SU-DHL-6 (cell line): ENCODE measurements at regions not wholly inside any gene's neighbourhood (a gene's known extent, or its start where the extent isn't known, plus 50 kb on each side); places are given as distances from the start of the nearest gene placed in this dataset.
"Not testable (repeated sequence)": the region's sequence is repeated elsewhere in the genome, so short reads cannot be mapped to it uniquely, and the experiment has no call there.

ENCODE experiments used
- H2AFZ ChIP-seq: fragments of 200-600 bp; sonication (generic); 2 replicates; pipeline ENCODE4 v1.6.1; 2014; ENCODE audit warnings: low read depth, mild to moderate bottlenecking, moderate library complexity, mixed read lengths, antibody characterized with exemption, low read length; ENCODE audit not compliant: severe bottlenecking
- H3F3A ChIP-seq: fragments of 200-600 bp; shearing (Covaris generic); 2 replicates; pipeline ENCODE4 v1.6.0; 2016; ENCODE audit warnings: antibody characterized with exemption, mild to moderate bottlenecking; ENCODE audit not compliant: insufficient read depth
- H3K27ac ChIP-seq: fragments of 200-600 bp; sonication (generic); 2 replicates; pipeline ENCODE4 v1.5.1; 2016; ENCODE audit warnings: low read depth, mild to moderate bottlenecking, low read length, moderate library complexity, mixed read lengths
- H3K27me3 ChIP-seq: fragments of 200-600 bp; sonication (generic), shearing (Covaris generic); 2 replicates; pipeline ENCODE4 v1.6.0; 2014; ENCODE audit warnings: mild to moderate bottlenecking, low read length
- H3K36me3 ChIP-seq: fragments of 200-600 bp; sonication (generic); 2 replicates; pipeline ENCODE4 v1.6.1; 2014; ENCODE audit warnings: mild to moderate bottlenecking, low read length, mixed read lengths
- H3K4me2 ChIP-seq: fragments of 300-600, 200-600 bp; shearing (Covaris generic), sonication (generic); 2 replicates; pipeline ENCODE4 v1.6.0; 2014; ENCODE audit warnings: low read length, low read depth, mild to moderate bottlenecking; ENCODE audit not compliant: poor library complexity, severe bottlenecking
- H3K4me3 ChIP-seq: fragments of 200-600 bp; sonication (generic); 2 replicates; pipeline ENCODE4 v1.5.1; 2014; ENCODE audit warnings: antibody characterized with exemption, low read length, mild to moderate bottlenecking, mixed read lengths; ENCODE audit not compliant: insufficient read depth, poor library complexity, severe bottlenecking
- H3K79me2 ChIP-seq: fragments of 200-600 bp; sonication (generic); 2 replicates; pipeline ENCODE4 v1.6.1; 2014; ENCODE audit warnings: mild to moderate bottlenecking, low read length, moderate library complexity; ENCODE audit not compliant: insufficient read depth
- H3K9ac ChIP-seq: fragments of 200-600 bp; sonication (generic); 2 replicates; pipeline ENCODE4 v1.7.0; 2014; ENCODE audit warnings: mild to moderate bottlenecking, low read length
- H3K9me2 ChIP-seq: fragments of 200-600 bp; sonication (generic); replicated peaks from 2 replicates; pipeline ENCODE4 v1.6.1; 2014; ENCODE audit warnings: low read length; ENCODE audit not compliant: insufficient read depth
- H3K9me3 ChIP-seq: fragments of 200-600 bp; sonication (generic); 2 replicates; pipeline ENCODE4 v1.6.1; 2014; ENCODE audit warnings: low read length, mixed read lengths; ENCODE audit not compliant: insufficient read depth
- H4K20me1 ChIP-seq: fragments of 200-600 bp; sonication (generic); 2 replicates; pipeline ENCODE4 v1.6.1; 2014; ENCODE audit warnings: low read depth, mild to moderate bottlenecking, antibody characterized with exemption, low read length, moderate library complexity, mixed read lengths
- TF ChIP-seq, protein P1 (sequence below): fragments of 200-600 bp; sonication (generic); IDR thresholded peaks from one replicate; pipeline ENCODE4 v1.5.1; 2017; ENCODE audit warnings: antibody characterized with exemption, mild to moderate bottlenecking, low read length, moderate library complexity; ENCODE audit not compliant: insufficient read depth, poor library complexity, severe bottlenecking

DNA sequence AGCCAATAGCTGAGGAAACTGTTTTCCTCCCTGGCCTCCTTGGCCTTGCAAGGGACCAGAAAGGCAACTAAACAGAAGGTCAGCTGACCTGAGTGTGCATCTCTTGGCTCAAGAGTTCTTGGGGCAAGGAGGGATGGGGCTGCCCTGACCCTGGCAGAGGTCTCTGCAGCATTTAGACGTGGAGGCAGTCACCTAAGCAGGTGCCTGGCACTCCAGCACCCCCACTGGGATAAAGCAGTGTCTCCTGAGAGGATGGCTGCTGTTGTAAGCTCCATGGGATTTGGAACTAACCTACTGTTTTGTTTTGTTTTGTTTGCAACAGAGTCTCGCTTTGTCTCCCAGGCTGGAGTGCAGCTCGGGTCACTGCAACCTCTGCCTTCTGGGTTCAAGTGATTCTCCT is 185.2 kb downstream of the TBC1D2B start:
- Histone ChIP-seq H3K9me3 (no peaks in the 10 kb centered on the region), H3F3A (no peaks in the 10 kb centered on the region), H2AFZ (no peak overlapping the region), H4K20me1 (no peaks in the 10 kb centered on the region), H3K4me3 (no peak overlapping the region), H3K9me2 (no peaks in the 10 kb centered on the region), H3K27ac (no peak overlapping the region), H3K27me3 (no peaks in the 10 kb centered on the region), H3K36me3 (no peaks in the 10 kb centered on the region), H3K79me2 (no peaks in the 10 kb centered on the region), H3K4me2 (no peak overlapping the region), H3K9ac (no peak overlapping the region)
- TF ChIP-seq, protein P1, sequence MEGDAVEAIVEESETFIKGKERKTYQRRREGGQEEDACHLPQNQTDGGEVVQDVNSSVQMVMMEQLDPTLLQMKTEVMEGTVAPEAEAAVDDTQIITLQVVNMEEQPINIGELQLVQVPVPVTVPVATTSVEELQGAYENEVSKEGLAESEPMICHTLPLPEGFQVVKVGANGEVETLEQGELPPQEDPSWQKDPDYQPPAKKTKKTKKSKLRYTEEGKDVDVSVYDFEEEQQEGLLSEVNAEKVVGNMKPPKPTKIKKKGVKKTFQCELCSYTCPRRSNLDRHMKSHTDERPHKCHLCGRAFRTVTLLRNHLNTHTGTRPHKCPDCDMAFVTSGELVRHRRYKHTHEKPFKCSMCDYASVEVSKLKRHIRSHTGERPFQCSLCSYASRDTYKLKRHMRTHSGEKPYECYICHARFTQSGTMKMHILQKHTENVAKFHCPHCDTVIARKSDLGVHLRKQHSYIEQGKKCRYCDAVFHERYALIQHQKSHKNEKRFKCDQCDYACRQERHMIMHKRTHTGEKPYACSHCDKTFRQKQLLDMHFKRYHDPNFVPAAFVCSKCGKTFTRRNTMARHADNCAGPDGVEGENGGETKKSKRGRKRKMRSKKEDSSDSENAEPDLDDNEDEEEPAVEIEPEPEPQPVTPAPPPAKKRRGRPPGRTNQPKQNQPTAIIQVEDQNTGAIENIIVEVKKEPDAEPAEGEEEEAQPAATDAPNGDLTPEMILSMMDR, result no peak

DNA sequence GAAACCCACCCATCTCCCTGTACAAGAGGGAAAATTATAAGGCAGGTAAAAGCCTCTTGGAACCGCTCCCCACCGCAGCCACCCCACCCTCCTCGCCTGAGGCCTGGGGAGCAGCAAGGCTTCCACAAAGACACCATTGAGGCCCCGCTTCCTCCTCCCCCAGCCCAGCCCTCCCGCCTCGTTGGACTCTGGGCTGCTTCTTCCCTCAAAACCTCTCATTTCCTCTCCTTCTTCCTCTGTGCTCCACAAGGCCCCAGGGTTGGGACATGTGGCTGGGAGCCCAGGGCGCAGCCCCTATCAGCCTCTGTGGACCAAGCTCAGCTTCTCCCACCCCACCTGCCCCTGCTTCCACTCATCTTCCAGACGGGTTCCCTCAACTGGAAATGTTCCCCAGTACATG is 185.6 kb downstream of the TBC1D2B start:
- not testable (repeated sequence) for H3K36me3 ChIP-seq, H2AFZ ChIP-seq, H3K9ac ChIP-seq, H3K9me2 ChIP-seq, H3K27ac ChIP-seq, H3K9me3 ChIP-seq, H3K4me2 ChIP-seq, H3K79me2 ChIP-seq, H3K27me3 ChIP-seq, H3F3A ChIP-seq, H3K4me3 ChIP-seq, H4K20me1 ChIP-seq

DNA sequence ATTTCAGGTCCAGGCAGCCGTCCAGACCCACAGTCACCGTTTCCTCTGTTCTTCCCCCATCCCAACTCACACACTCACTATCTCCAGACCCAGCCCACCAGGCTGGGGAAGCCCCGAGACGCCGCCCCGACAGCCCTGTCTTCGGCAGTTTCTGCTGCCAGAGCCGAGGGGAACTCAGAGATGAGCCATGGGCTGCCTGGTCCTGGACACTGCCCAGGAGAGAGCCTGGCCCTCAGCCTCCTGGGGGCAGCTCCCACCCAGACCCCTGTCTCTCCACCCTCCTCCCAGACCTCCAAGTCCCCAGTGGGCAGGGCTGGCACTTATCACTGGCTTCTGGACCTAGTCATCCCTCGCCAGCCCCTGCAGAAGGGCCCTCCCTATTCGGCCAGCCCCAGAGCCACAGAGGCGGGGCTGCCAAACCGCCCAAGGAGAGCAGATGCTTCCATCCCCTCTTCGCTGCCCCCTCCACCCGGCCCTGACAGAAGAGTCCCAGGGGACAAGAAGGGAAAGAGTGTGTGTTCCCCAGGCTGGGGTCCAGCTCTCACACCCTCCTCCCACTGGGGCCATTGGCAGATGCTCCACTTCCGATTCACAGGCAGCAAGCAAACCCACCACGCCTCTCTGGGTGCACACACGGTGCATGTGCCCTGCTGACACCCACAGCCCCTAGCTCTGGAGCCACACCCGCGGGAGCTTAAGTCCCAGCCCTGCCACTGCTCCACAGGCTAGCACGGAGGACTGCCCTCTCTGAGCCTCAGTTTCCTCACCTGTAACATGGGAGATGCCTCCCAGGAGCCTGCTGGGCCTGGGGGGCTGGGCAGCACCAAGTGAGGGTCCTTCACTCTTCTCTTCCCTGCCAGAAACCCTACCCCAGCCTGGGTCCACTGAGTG is 186.4 kb downstream of the TBC1D2B start:
- not testable (repeated sequence) for H2AFZ ChIP-seq, H4K20me1 ChIP-seq, H3F3A ChIP-seq, H3K36me3 ChIP-seq, H3K9me3 ChIP-seq, H3K79me2 ChIP-seq, H3K9me2 ChIP-seq, H3K27me3 ChIP-seq, H3K4me3 ChIP-seq, H3K9ac ChIP-seq, H3K4me2 ChIP-seq, H3K27ac ChIP-seq

DNA sequence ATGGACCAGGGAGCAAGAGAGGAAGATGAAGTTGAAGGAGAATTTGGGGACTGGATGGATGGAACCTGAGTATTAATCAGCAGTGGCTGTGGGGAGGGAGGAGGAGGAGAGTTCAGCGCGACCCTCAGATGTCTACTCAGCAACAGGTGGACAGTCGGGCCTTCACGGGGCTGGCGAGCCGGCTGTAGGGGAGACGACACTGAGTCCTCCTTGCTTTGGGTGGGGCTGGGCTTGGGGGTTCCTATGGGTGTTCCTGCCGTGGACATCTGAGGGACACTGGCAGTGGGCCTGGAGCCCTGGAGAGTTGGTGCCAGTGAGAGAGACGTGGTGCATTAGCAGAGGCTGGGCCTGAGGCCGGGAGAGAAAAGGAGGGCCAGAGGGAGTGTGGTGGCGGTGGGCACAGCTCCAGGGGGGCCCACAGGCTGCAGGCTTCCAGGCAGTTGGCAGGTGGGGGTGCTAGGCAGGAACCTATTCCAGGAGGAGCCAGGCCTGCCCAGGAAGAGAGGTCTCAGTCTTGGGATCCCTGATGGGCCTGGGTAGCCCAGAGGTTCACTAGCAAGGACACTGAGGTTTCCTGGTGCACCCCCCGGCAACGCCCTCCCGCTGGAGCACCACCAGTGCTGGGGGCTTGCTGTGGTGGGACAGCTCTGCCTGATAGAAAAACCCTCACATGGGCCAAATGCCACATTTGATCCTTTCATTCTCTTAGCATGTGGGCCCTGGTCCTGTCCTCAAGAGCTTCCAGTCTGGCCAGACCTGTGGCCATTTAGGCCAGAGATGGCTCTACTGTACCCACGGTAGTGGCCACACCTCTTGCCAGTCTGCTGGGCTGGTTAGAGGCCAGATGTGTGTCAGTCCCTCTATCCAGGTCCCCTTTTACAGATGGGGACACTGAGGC is 187.4 kb downstream of the TBC1D2B start:
- not testable (repeated sequence) for H3K9me2 ChIP-seq, H3K79me2 ChIP-seq, H3K36me3 ChIP-seq, H3K27ac ChIP-seq, H3K27me3 ChIP-seq, H3K4me2 ChIP-seq, H4K20me1 ChIP-seq, H3F3A ChIP-seq, H3K9me3 ChIP-seq, H3K4me3 ChIP-seq, H2AFZ ChIP-seq, H3K9ac ChIP-seq
